H1 (cell line): ENCODE measurements at regions not wholly inside any gene's neighbourhood (a gene's known extent, or its start where the extent isn't known, plus 50 kb on each side); places are given as distances from the start of the nearest gene placed in this dataset.

Experiments used
- CTCF ChIA-PET: fragments of 300-600 bp; sonication (Branson Sonifier 250); formaldehyde crosslinking; loops from one replicate; lab custom pipeline; 2021; ENCODE audit not compliant: partially characterized antibody; lab: Charles Lee
- POLR2A ChIA-PET: fragments of 300-600 bp; sonication (Branson Sonifier 250); formaldehyde crosslinking; loops from one replicate; lab custom pipeline; 2021; ENCODE audit warnings: inconsistent platforms; ENCODE audit not compliant: partially characterized antibody; lab: Charles Lee
- DNase-seq, 2 experiments: peaks; one replicate each; pipeline versions ENCODE4 v3.0.0 to v3.0.0-alpha.2; 2010 to 2022; ENCODE audit warnings: low spot score in 2 of 2, low read depth in 1 of 2, mixed read lengths in 1 of 2
- FAIRE-seq: peaks from 2 replicates; lab custom pipeline; 2011; peaks lifted over from hg19 to GRCh38; lab: Jason Lieb, UNC
- H2AFZ ChIP-seq: 2 replicates; pipeline ENCODE4 v1.8.1; 2012; ENCODE audit warnings: low read length, inconsistent platforms
- H2AK5ac ChIP-seq: 2 replicates; pipeline ENCODE4 v1.6.1; 2013; ENCODE audit warnings: low read depth, low read length
- H2BK120ac ChIP-seq: replicated peaks from 2 replicates; pipeline ENCODE3; 2013; ENCODE audit warnings: low read depth, low read length, inconsistent platforms
- H2BK12ac ChIP-seq: 2 replicates; pipeline ENCODE4 v1.6.1; 2013; ENCODE audit warnings: low read depth, low read length
- H2BK15ac ChIP-seq: 2 replicates; pipeline ENCODE4 v1.6.1; 2013; ENCODE audit warnings: low read length
- H2BK20ac ChIP-seq: 2 replicates; pipeline ENCODE4 v1.6.1; 2013; ENCODE audit warnings: low read length
- H2BK5ac ChIP-seq: 2 replicates; pipeline ENCODE4 v1.6.1; 2013; ENCODE audit warnings: low read depth, low read length
- H3K14ac ChIP-seq: 2 replicates; pipeline ENCODE4 v1.6.1; 2013; ENCODE audit warnings: inconsistent platforms; ENCODE audit not compliant: insufficient read length
- H3K18ac ChIP-seq: 2 replicates; pipeline ENCODE4 v1.6.1; 2013; ENCODE audit warnings: low read length; ENCODE audit errors: extremely low read depth
- H3K23ac ChIP-seq: 2 replicates; pipeline ENCODE4 v1.6.1; 2013; ENCODE audit warnings: inconsistent platforms; ENCODE audit not compliant: insufficient read length
- H3K23me2 ChIP-seq: 2 replicates; pipeline ENCODE4 v1.6.1; 2013; ENCODE audit warnings: low read depth, low read length
- H3K27ac ChIP-seq: 2 replicates; pipeline ENCODE4 v1.6.1; 2011; ENCODE audit warnings: low read depth, low read length, inconsistent platforms
- H3K27me3 ChIP-seq, 4 experiments: replicated peaks in 1 of 4; 1 replicate in 1 of 4; 2 replicates in 3 of 4; pipeline versions ENCODE4 v1.6.1 to v1.8.1; 2011 to 2013; ENCODE audit warnings: low read length in 3 of 4, mild to moderate bottlenecking in 3 of 4, inconsistent platforms in 2 of 4, mixed read lengths in 2 of 4, moderate library complexity in 1 of 4; ENCODE audit not compliant: control insufficient read depth in 3 of 4, insufficient read depth in 3 of 4; ENCODE audit errors: extremely low read depth in 1 of 4
- H3K36me3 ChIP-seq, 4 experiments: 2 replicates each; pipeline versions ENCODE4 v1.6.1 to v1.8.1; 2011 to 2013; ENCODE audit warnings: mild to moderate bottlenecking in 4 of 4, low read length in 3 of 4, moderate library complexity in 2 of 4, control low read depth in 1 of 4, inconsistent platforms in 1 of 4; ENCODE audit not compliant: insufficient read depth in 4 of 4, control insufficient read depth in 2 of 4
- H3K4ac ChIP-seq: replicated peaks from 2 replicates; pipeline ENCODE3; 2013; ENCODE audit warnings: low read length, low read depth, mixed read lengths, inconsistent platforms; ENCODE audit not compliant: insufficient read length
- H3K4me1 ChIP-seq, 4 experiments: replicated peaks in 1 of 4; 1 replicate in 1 of 4; 2 replicates in 3 of 4; pipeline versions ENCODE4 v1.6.1 to v1.8.1; 2011 to 2013; ENCODE audit warnings: low read length in 3 of 4, inconsistent platforms in 2 of 4, mixed read lengths in 1 of 4; ENCODE audit not compliant: insufficient read depth in 4 of 4, control insufficient read depth in 3 of 4
- H3K4me2 ChIP-seq, 2 experiments: 2 replicates each; pipeline versions ENCODE4 v1.6.1 to v1.8.1; 2011 to 2013; ENCODE audit warnings: low read depth in 2 of 2, low read length in 2 of 2, control low read depth in 1 of 2, inconsistent platforms in 1 of 2, mild to moderate bottlenecking in 1 of 2; ENCODE audit not compliant: insufficient read depth in 1 of 2
- H3K4me3 ChIP-seq, 4 experiments: fragments of 200-600, 300-600 bp in 1 of 4; sonication (generic), shearing (Covaris generic), sonication (Bioruptor Twin) in 1 of 4; 2 replicates each; pipeline versions ENCODE4 v1.5.1 to v1.8.1; 2011 to 2016; ENCODE audit warnings: low read length in 4 of 4, low read depth in 3 of 4, control low read depth in 2 of 4, inconsistent platforms in 2 of 4, mild to moderate bottlenecking in 2 of 4, mixed read lengths in 1 of 4, moderate library complexity in 1 of 4; ENCODE audit not compliant: insufficient read depth in 2 of 4; ENCODE audit errors: extremely low read depth in 1 of 4
- H3K56ac ChIP-seq: replicated peaks from 2 replicates; pipeline ENCODE3; 2013; ENCODE audit warnings: low read depth, mild to moderate bottlenecking, mixed read lengths, low read length, inconsistent platforms; ENCODE audit not compliant: insufficient read length
- H3K79me1 ChIP-seq: 2 replicates; pipeline ENCODE4 v1.6.1; 2013; ENCODE audit warnings: low read depth, low read length, control low read depth
- H3K79me2 ChIP-seq, 2 experiments: 2 replicates each; pipeline versions ENCODE4 v1.6.1 to v1.8.1; 2012 to 2013; ENCODE audit warnings: low read length in 2 of 2, mild to moderate bottlenecking in 2 of 2, inconsistent platforms in 1 of 2; ENCODE audit not compliant: insufficient read depth in 2 of 2, control insufficient read depth in 1 of 2
- H3K9ac ChIP-seq, 4 experiments: replicated peaks in 1 of 4; 1 replicate in 1 of 4; 2 replicates in 3 of 4; pipeline versions ENCODE4 v1.6.1 to v1.8.1; 2011 to 2013; ENCODE audit warnings: low read depth in 3 of 4, low read length in 3 of 4, control low read depth in 2 of 4, mild to moderate bottlenecking in 2 of 4, moderate library complexity in 2 of 4, inconsistent platforms in 1 of 4; ENCODE audit errors: extremely low read depth in 1 of 4
- H3K9me3 ChIP-seq, 2 experiments: 2 replicates each; pipeline versions ENCODE4 v1.6.1 to v1.8.1; 2012 to 2013; ENCODE audit warnings: mild to moderate bottlenecking in 2 of 2, moderate library complexity in 2 of 2, control low read depth in 1 of 2, inconsistent platforms in 1 of 2, low read depth in 1 of 2, low read length in 1 of 2, mixed read lengths in 1 of 2; ENCODE audit not compliant: insufficient read depth in 2 of 2
- H4K20me1 ChIP-seq, 2 experiments: replicated peaks in 1 of 2; 2 replicates each; pipeline versions ENCODE3 to v1.8.1; 2011 to 2013; ENCODE audit warnings: inconsistent platforms in 2 of 2, low read length in 2 of 2, mild to moderate bottlenecking in 1 of 2; ENCODE audit not compliant: insufficient read depth in 2 of 2, control insufficient read depth in 1 of 2
- H4K5ac ChIP-seq: 2 replicates; pipeline ENCODE4 v1.6.1; 2013; ENCODE audit warnings: low read length, low read depth, mixed read lengths, inconsistent platforms; ENCODE audit not compliant: insufficient read length
- H4K8ac ChIP-seq: 2 replicates; pipeline ENCODE4 v1.8.0; 2013; ENCODE audit warnings: mild to moderate bottlenecking, moderate library complexity, low read length, inconsistent platforms; ENCODE audit not compliant: insufficient read depth; ENCODE audit errors: extremely low read depth
- H4K91ac ChIP-seq: replicated peaks from 2 replicates; pipeline ENCODE3; 2013; ENCODE audit warnings: low read length, mixed read lengths, inconsistent platforms; ENCODE audit not compliant: insufficient read length
- BRCA1 ChIP-seq: IDR thresholded peaks from 2 replicates; pipeline ENCODE4 v1.6.1; 2012; ENCODE audit warnings: low read depth, low read length, improper control_type of control experiment
- EP300 ChIP-seq, 2 experiments: IDR thresholded peaks; 1 replicate in 1 of 2; 2 replicates in 1 of 2; pipeline ENCODE4 v1.6.1; 2011 to 2012; ENCODE audit warnings: low read depth in 2 of 2, low read length in 2 of 2, mild to moderate bottlenecking in 2 of 2, borderline replicate concordance in 1 of 2, inconsistent platforms in 1 of 2, moderate library complexity in 1 of 2
- JUN ChIP-seq: IDR thresholded peaks from 2 replicates; pipeline ENCODE4 v1.6.1; 2011; ENCODE audit warnings: low read depth, mild to moderate bottlenecking, improper control_type of control experiment, low read length
- WGBS, 2 experiments: shearing (Covaris generic) in 1 of 2; methylation state at CpG; one replicate each; pipeline versions ENCODE4 v1.1.6 to v1.1.7; 2013 to 2015; ENCODE audit warnings: low lambda C conversion rate in 2 of 2, mixed read lengths in 2 of 2, inconsistent platforms in 1 of 2, low coverage in 1 of 2, missing lambda C conversion rate in 1 of 2; ENCODE audit not compliant: insufficient replicate concordance in 2 of 2, insufficient coverage in 1 of 2, insufficient read length in 1 of 2; ENCODE audit errors: extremely low coverage in 1 of 2, missing lambda C conversion rate in 1 of 2; 5-methylcytosine and 5-hydroxymethylcytosine counted together

DNA sequence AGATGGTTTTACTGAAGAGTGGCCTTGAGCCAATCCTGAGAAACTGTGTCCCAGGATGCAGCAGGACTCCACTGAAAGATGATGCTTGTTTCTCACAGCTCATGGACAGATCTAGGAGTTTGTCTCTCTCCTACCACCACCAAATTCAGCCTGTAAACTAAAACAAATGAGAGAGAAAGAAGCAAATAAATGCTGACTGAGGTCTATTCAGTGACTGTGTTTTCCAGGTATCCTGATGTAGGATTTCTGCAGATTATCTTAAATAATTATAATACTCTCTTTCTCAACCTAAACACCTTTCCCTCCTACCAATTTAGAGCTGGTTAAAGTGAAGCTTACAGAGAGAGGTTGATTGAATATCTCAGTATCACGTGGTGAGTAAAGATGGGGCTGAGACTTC is 599.6 kb upstream of the LCORL start:
- no peak overlapping the region for H3K4me2 ChIP-seq
- H3K23me2 ChIP-seq: no peaks in the 10 kb centered on the region
- TF ChIP-seq BRCA1 (no peak), JUN (no peak), EP300 (IDR thresholded peaks at IDR 0.05; ENCODE audit: borderline replicate concordance in 1 of 2, low read depth in 2 of 2, low read length in 2 of 2) (no peak)
- no peak overlapping the region for H3K4ac ChIP-seq
- FAIRE-seq: no peak
- no peaks in the 10 kb centered on the region for H3K36me3 ChIP-seq
- no peak overlapping the region for H3K27ac ChIP-seq
- no peak overlapping the region for H4K5ac ChIP-seq
- H2AK5ac ChIP-seq: no peak overlapping the region
- H3K14ac ChIP-seq: no peak overlapping the region
- no peaks in the 10 kb centered on the region for H4K20me1 ChIP-seq
- no peak overlapping the region for H2BK20ac ChIP-seq
- no peak overlapping the region for H2BK12ac ChIP-seq
- no peak for DNase-seq
- peaks cover 0 to 3% (median 0%) of the 10 kb centered on the region in 4 experiments; a peak in 1 of 7 replicates for H3K4me1 ChIP-seq
- no peak overlapping the region for H2BK120ac ChIP-seq
- no peak overlapping the region for H3K56ac ChIP-seq
- H3K4me3 ChIP-seq: no peak overlapping the region
- no peaks in the 10 kb centered on the region for H3K27me3 ChIP-seq
- H3K23ac ChIP-seq: no peak overlapping the region
- no peak overlapping the region for H4K8ac ChIP-seq
- POLR2A ChIA-PET: no interaction called here
- CTCF ChIA-PET: no interaction called here
- H3K18ac ChIP-seq: no peak overlapping the region
- no peaks in the 10 kb centered on the region for H3K79me2 ChIP-seq
- no peak overlapping the region for H4K91ac ChIP-seq
- no peak overlapping the region for H2BK15ac ChIP-seq
- H2BK5ac ChIP-seq: no peak overlapping the region
- peak overlapping the region; percentile 8; the same call in 1 of the 2 replicates for H2AFZ ChIP-seq
- no peak overlapping the region for H3K9ac ChIP-seq
- no peaks in the 10 kb centered on the region for H3K79me1 ChIP-seq
- 100% methylated on average over 1 of the region's 1 CpG; no CpG with 5 or more reads in 1 of the 2 experiments for WGBS, 2 experiments
- no peaks in the 10 kb centered on the region for H3K9me3 ChIP-seq
